ENCODE measurements at regions not wholly inside any gene's neighbourhood (a gene's known extent, or its start where the extent isn't known, plus 50 kb on each side); places are given as distances from the start of the nearest gene placed in this dataset.

GRCh38 chr5:163626904-163627434, 121.5 kb downstream of the MAT2B start:
- H3K4me1 Mint-ChIP-seq (ENCODE audit: low read depth) = no peaks in the 10 kb centered on the region
- peaks cover 2% of the 10 kb centered on the region for H3K9me3 Mint-ChIP-seq (ENCODE audit: low read depth)
- H3K27ac Mint-ChIP-seq (ENCODE audit: unreplicated experiment) = no peak overlapping the region
- H3K36me3 Mint-ChIP-seq (ENCODE audit: low read depth) = no peaks in the 10 kb centered on the region
- H3K27me3 Mint-ChIP-seq (ENCODE audit: low read depth) = peaks cover 6% of the 10 kb centered on the region
- no peak for TF ChIP-seq CTCF (IDR thresholded peaks at IDR 0.05)
- DNase-seq (ENCODE audit: low spot score) = no peak
- no peak overlapping the region for H3K4me3 Mint-ChIP-seq (ENCODE audit: unreplicated experiment)

GRCh38 chr5:163631856-163632255, 126.4 kb downstream of the MAT2B start:
- TF ChIP-seq CTCF (IDR thresholded peaks at IDR 0.05) = no peak
- H3K27me3 Mint-ChIP-seq (ENCODE audit: low read depth) = peaks cover 7% of the 10 kb centered on the region
- no peak overlapping the region for H3K4me3 Mint-ChIP-seq (ENCODE audit: unreplicated experiment)
- no peak for DNase-seq (ENCODE audit: low spot score)
- H3K4me1 Mint-ChIP-seq (ENCODE audit: low read depth) = no peaks in the 10 kb centered on the region
- no peak overlapping the region for H3K27ac Mint-ChIP-seq (ENCODE audit: unreplicated experiment)
- no peaks in the 10 kb centered on the region for H3K36me3 Mint-ChIP-seq (ENCODE audit: low read depth)
- H3K9me3 Mint-ChIP-seq (ENCODE audit: low read depth) = peaks cover 2% of the 10 kb centered on the region

- Mint-ChIP-seq H3K4me1 (ENCODE audit: low read depth) (no peaks in the 10 kb centered on the region), H3K36me3 (ENCODE audit: low read depth) (no peaks in the 10 kb centered on the region), H3K27ac (ENCODE audit: unreplicated experiment) (no peak overlapping the region), H3K4me3 (ENCODE audit: unreplicated experiment) (no peak overlapping the region), H3K9me3 (ENCODE audit: low read depth) (peaks cover 2% of the 10 kb centered on the region), H3K27me3 (ENCODE audit: low read depth) (peaks cover 7% of the 10 kb centered on the region)
- no peak for TF ChIP-seq CTCF (IDR thresholded peaks at IDR 0.05)
- no peak for DNase-seq (ENCODE audit: low spot score)
These were observed 128.6 kb downstream of the MAT2B start for GRCh38 chr5:163633926-163634460.

GRCh38 chr5:163635631-163636030, 130.2 kb downstream of the MAT2B start:
- H3K4me1 Mint-ChIP-seq (ENCODE audit: low read depth) = no peaks in the 10 kb centered on the region
- no peak for TF ChIP-seq CTCF (IDR thresholded peaks at IDR 0.05)
- no peak overlapping the region for H3K27ac Mint-ChIP-seq (ENCODE audit: unreplicated experiment)
- no peak overlapping the region for H3K4me3 Mint-ChIP-seq (ENCODE audit: unreplicated experiment)
- H3K9me3 Mint-ChIP-seq (ENCODE audit: low read depth) = no peaks in the 10 kb centered on the region
- H3K36me3 Mint-ChIP-seq (ENCODE audit: low read depth) = no peaks in the 10 kb centered on the region
- no peak for DNase-seq (ENCODE audit: low spot score)
- peaks cover 7% of the 10 kb centered on the region for H3K27me3 Mint-ChIP-seq (ENCODE audit: low read depth)

- no peak for TF ChIP-seq CTCF (IDR thresholded peaks at IDR 0.05)
- no peak overlapping the region for H3K4me3 Mint-ChIP-seq (ENCODE audit: unreplicated experiment)
- no peaks in the 10 kb centered on the region for H3K9me3 Mint-ChIP-seq (ENCODE audit: low read depth)
- peaks cover 5% of the 10 kb centered on the region for H3K27me3 Mint-ChIP-seq (ENCODE audit: low read depth)
- H3K36me3 Mint-ChIP-seq (ENCODE audit: low read depth) = no peaks in the 10 kb centered on the region
- H3K4me1 Mint-ChIP-seq (ENCODE audit: low read depth) = no peaks in the 10 kb centered on the region
- H3K27ac Mint-ChIP-seq (ENCODE audit: unreplicated experiment) = no peak overlapping the region
- DNase-seq (ENCODE audit: low spot score) = no peak
These were observed 137.5 kb downstream of the MAT2B start for GRCh38 chr5:163642904-163643303.
